Ammon's horn (tissue), 1 donor: ENCODE measurements at regions not wholly inside any gene's neighbourhood (a gene's known extent, or its start where the extent isn't known, plus 50 kb on each side); places are given as distances from the start of the nearest gene placed in this dataset.

Experiments used
- DNase-seq: peaks from one replicate; pipeline ENCODE4 v3.0.0-alpha.2; 2016; ENCODE audit warnings: low spot score

DNA sequence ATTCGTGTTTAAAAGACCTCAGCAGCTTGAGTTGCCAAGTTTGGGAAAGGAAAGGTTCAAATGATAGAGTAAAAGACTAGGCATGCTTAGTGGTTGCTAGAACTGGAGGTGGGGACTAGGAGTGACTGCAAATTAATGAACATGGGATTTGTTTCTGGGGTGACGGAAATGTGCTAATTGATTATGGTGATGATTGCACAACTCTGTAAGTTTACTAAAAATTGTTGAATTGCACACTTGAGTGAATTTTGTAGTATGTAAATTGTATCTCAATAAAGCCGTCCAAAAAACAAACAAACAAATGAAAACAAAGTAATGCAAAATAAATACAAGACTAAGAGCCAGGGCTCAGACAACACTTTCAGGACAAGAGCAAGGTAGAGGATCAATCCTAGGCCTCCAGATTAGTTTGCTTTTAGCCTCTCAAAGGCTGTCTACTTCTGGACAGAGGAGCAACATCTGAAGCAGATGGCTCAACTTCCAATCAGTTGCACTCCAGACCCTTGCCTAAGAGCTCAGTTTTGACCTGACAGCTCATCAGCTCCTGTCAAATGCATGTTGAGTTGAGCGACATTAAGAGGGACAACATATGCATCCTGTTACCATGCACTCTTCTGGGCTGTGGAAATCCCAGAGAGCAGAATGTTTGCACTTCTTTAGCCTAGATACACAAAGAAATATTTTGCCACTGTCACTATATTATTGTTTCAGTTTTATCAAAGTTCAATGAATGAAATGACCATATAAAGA, 111.2 kb upstream of the ASIC2 start:
- DNase-seq = no peak

DNA sequence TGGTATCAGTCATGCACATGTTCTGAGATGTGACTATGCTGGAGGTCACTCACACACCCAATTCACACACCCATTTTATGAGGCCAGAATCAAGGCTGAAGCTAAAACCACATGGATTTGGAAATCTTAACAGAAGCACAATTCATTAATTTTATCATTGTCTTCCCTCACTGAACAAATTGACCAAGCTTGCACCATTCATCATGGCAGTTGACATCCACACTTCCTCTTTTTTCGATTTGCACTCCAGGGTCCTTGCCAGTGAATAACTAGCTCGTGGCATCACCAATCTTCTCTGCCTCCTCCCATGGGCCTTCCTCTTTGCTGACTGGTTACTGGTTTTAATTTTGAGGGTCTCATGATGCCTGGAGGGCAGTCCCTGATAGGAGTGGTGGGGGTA, 123.0 kb upstream of the ASIC2 start:
- DNase-seq = no peak

DNA sequence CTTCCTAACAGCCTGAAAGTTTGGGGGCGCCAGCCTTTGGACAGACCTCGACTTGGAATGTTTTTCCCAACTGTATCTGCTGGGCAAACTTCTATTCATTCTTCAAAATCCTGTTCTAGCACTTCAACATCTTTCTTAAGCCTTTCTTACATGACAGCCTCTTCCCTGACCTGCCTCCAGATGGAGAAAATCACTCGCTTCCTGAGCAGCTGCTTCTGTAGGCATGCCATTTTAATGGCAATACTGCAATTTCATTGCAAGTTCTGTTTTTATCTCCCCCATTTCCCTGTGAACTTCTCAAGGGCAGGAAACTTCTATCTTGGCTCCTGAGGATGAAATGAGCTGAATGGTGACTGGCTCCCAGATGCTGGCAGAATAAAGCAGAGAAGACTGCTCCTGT, 128.8 kb upstream of the ASIC2 start:
- no peak for DNase-seq

GRCh38 chr17:33433581-33433980, 140.5 kb upstream of the ASIC2 start:
- no peak for DNase-seq

DNA sequence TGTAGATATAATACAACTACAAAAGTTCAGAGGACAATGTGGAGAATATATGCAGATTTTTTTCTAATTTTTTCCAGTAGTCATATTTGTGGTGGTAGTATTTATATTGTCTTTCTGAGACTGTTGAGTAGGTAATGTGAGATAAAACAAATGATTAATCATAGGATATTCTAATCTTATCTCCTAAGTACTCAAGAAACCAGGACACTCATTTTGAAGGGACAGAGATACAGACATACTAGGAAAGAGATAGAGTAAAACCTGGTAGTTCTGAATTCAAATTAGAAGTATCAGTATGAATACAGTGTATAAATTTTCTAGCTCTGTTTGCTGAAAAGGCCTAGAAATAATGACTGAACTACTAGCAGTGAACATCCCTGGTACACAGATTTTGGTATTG, 141.7 kb upstream of the ASIC2 start:
- DNase-seq = no peak

GRCh38 chr17:33435721-33436301, 142.7 kb upstream of the ASIC2 start:
- DNase-seq = no peak

DNA sequence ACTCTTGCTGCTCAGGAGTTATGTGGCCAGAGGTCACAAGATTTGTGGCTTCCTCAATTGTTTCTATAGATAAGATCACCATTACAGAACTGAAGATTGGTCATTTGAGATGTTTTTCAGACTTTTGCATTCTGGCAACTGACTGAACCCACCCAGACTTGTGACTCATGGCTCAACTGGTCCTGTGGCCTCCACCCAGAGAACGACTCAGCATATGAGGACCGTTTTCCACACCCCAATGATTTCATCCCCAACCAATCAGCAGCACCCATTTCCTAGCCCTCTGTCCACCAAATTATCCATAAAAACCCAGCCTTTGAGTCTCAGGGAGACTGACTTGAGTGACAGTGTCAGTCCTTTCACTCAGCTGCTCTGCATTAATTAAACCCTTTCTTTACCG, 143.2 kb upstream of the ASIC2 start:
- DNase-seq = no peak

- no peak for DNase-seq
Observed at GRCh38 chr17:33438139-33438538, 145.0 kb upstream of the ASIC2 start.

- no peak for DNase-seq
Observed at GRCh38 chr17:33438578-33438977, 145.5 kb upstream of the ASIC2 start.

- no peak for DNase-seq
Observed at GRCh38 chr17:33442320-33442719, 149.2 kb upstream of the ASIC2 start.

DNA sequence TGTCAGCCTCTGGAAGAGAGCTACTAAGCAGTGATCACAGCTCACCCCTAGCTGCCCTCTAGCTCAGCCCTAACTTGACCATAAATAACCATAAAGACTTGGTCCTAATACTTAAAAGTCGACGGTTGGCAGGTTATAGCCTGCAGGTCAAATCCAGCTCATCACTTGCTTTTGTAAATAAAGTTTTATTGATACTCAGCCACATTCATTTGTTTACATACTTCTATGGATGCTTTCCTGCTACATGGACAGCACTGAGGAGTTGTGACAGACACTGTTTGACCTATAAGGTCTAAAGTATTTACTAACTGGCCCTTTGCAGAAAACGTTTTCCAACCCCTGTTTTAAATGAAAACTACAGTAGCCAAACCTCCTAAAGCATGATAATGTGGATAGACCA, 151.6 kb upstream of the ASIC2 start:
- DNase-seq = no peak

DNA sequence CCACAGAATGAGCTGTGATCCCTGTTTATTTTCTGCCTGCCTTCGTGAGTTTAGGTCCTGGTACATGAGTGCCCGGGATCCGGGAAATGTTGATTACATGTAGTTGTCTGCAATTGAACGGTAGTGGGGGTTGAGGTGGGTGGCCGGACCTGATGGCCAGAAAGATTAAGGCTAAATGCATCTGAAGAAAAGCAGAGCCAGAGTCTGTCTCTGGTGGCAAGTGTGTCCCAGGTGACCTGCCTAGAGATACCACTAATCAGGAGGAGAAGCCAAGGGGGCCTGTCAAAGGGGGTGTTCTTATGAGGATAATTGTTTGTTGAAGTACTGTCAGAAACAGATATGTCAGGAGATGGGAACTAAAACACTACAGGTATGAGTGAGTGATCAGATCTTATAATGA, 154.0 kb upstream of the ASIC2 start:
- DNase-seq = no peak

DNA sequence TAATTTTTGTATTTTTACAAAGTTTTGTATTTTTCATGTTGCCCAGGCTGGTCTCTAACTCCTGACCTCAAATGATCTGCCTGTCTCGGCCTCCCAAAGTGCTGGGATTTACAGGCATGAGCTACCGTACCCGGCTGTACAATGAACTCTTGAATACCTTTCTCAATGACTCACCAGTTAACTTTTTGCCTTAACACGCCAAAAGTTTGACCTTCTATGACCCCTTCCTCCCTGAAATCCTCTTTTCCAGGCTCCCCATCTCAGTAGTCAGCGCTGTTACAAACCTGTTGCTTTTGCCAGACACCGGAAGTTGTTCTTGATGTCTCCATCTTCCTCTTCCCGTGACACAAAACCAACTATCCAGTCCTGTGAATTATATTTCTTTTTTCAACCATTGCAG, 158.1 kb upstream of the ASIC2 start:
- DNase-seq = no peak

DNA sequence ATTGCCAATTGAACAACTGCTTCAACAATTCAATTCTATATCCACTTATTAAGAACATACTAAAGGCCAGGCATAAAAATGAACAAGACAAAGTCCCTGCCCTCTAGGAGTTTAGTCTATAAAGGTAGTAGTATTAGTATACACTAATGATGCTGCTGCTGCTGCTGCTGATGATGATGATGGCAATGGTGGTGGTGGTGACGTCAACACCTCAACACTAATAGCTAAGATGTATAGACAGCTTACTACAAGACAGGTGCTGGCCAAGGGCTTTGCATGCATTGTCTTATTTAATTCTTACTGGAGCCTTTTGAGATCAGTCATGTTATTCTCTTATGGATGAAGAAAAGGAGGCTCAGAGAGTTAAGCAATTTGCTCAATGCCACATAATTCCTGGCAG, 164.4 kb upstream of the ASIC2 start:
- DNase-seq = no peak

GRCh38 chr17:33459078-33459940, 166.2 kb upstream of the ASIC2 start:
- no peak for DNase-seq

DNA sequence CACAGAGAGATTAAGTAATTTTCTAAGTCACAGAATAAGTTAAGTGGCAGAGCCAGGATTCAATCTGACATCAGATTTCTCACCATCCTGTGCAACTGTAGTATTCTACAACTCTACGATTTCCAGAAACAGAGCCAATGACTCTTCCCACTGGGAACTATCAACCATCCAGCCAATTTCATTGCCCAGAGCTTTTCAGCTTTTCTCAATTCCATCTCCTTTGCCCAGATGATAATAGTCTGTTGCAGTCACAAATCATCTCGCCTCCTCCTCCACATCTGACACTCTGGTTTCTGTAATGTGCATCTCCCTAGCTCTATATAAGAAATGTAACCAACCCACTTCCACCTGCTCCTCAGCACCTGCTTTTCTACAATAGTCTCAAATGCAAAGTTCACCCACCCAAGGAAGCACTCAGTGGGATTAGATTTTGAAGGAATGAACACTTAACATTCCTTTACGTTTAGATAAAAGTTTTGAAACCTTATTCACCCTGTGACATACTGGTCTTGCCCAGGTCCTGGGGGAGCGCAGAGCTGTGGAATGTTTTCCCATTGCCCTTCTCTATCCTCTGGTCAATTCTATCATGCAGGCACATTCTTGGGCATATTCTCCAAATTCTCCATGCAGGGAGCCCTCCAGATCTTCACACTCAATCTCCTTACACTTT, 167.8 kb upstream of the ASIC2 start:
- no peak for DNase-seq

DNA sequence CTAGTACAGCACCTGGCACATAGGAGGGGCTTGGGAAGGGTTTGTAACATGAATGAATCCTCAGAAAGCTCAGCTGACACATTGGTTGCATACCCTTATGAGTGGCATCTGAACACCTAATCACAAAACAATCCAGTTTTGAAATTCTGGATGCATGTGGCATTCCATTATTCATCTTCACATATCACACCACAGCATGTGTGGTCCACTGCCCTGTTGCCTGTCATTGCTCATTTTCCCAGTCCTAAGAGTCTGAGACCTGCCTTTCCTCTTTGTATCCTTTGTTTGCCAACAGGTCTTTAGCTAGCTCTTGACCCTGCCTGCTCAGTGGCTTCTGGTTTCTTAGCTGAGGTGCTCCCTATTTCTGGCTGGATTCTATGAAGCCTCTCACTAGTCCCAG, 170.8 kb upstream of the ASIC2 start:
- DNase-seq = no peak

DNA sequence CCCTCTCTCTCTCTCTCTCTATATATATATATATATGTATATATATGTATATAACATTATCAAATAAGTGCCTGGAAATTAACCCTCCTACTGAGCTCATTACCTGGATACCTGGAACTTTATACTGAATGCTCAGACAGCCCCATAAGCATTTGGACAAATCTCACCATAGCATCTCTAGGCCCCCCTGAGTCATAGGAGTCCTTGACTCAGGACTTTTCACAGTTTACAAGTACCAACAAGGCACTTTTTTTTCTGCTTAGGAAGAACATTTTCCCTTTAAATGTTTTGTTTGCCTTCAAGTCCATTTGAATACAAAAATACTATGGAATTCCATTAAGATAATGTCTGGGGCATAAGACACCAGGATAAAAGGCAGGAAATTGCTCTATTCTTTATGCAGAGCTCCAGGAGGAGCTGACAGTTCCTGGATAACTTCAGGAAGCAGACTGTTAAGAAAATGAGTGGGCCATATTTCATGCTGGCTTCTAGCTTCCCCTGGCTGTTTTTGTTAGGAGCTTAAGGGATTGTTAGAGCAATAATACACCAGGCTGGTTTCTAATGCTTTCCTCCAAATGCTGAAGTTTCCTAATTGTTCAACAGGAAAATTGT, 171.7 kb upstream of the ASIC2 start:
- DNase-seq = no peak

GRCh38 chr17:33469421-33469820, 176.3 kb upstream of the ASIC2 start:
- DNase-seq = no peak

GRCh38 chr17:33469911-33470310, 176.8 kb upstream of the ASIC2 start:
- DNase-seq = no peak

DNA sequence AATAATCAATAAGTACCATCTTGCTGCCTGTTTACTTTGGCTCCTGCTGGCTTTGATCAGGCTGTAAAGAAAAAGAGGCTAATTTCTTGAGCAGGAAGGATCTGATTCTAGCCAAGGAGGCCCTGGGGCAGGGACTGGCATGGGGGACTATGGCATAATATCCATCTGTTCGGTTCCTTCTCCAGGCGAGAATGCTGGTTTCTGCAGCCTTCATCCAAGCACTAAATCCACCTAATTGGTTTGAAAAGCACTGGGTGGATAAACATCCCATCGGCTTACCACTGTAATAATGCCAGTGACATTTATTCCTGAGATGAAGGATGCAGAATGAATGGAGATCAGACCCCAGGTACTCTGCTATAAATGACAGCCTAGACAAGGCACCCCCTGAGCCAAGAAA, 180.0 kb upstream of the ASIC2 start:
- no peak for DNase-seq

DNA sequence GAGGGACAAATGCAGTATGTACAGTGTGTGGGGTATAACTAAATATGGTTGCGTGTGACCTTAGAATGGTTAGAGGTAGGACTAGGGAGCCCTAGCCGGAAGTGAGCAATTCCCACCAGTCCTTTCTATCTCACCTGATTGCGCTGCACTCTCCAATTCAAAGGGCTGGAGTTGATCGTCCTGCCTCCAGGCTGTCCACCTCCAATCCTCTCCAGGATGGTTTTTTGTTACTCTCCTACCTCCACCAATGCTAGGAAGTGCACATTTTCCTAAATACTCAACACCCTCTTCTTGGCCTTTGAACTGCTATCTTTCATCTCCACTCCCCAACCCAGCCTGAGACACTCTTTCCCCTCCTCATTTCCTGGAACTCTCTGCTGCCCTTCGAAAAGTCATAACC, 181.7 kb upstream of the ASIC2 start:
- DNase-seq = no peak
